Muscle of arm (tissue), 1 donor: ENCODE measurements at regions not wholly inside any gene's neighbourhood (a gene's known extent, or its start where the extent isn't known, plus 50 kb on each side); places are given as distances from the start of the nearest gene placed in this dataset.
"Not testable (repeated sequence)": the region's sequence is repeated elsewhere in the genome, so short reads cannot be mapped to it uniquely, and the experiment has no call there.

Experiments used
- DNase-seq: peaks from one replicate; pipeline ENCODE4 v3.0.0-alpha.2; 2013

GRCh38 chr1:43042773-43043457, 84.2 kb upstream of the SLC2A1 start:
- DNase-seq, result no peak

DNA sequence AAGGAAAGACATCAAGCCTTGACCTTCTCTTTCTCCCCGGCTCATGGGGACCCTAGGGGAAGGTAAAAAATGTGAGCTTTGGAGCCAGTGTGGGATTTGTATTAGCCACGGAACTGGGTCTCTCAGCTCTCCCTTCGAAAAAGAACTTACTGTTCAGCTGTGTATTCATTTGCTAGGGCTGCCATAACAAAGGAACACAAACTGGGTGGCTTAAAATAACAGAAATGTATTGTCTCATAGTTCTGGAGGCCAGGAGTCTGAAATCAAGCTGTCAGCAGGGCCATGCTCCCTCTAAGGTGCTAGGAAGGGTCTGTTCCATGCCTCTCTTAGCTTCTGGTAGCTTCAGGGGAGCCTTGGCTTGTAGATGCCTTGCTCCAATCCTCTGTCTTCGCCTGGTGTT, 83.5 kb upstream of the SLC2A1 start:
- no peak for DNase-seq

- no peak for DNase-seq
Measured at GRCh38 chr1:43041591-43041990, 82.9 kb upstream of the SLC2A1 start.

DNA sequence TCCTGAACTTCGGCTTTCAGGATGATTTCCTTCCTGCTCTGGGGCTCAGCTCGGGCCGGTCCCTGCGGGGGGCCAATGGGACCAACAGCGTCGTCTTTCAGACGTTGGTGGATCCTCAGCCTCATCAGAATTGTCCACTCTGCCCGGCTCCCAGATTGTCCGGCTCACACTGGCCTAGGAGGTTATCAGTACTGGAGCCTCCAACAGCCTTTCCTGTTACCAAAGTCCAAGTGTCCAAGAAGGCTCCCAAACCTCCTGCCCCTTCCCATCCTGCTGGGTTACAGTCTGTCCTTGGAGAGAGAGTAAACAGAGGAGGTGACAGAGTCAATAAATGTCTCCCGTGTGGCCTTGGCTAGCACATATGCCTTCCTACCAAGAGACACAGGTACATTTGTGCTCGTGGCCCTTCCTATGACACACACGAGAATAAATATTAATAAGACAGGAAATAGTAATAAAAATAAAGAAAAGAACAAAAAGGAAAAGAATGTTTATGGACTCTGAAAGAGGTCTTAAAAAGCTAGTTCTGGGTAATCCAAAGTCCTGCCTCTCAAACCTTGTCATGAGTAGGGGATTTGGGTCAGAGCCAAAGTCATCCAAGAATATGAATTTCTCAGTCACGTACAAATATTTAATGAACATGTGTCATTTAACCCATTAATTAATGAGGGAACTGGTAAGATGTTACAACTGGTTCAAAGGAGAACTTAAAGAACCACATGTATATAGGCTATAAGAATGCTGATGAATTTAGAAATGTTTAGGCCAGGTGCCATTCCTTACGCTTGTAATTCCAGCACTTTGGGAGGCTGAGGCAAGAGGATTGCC, 80.8 kb upstream of the SLC2A1 start:
- no peak for DNase-seq

DNA sequence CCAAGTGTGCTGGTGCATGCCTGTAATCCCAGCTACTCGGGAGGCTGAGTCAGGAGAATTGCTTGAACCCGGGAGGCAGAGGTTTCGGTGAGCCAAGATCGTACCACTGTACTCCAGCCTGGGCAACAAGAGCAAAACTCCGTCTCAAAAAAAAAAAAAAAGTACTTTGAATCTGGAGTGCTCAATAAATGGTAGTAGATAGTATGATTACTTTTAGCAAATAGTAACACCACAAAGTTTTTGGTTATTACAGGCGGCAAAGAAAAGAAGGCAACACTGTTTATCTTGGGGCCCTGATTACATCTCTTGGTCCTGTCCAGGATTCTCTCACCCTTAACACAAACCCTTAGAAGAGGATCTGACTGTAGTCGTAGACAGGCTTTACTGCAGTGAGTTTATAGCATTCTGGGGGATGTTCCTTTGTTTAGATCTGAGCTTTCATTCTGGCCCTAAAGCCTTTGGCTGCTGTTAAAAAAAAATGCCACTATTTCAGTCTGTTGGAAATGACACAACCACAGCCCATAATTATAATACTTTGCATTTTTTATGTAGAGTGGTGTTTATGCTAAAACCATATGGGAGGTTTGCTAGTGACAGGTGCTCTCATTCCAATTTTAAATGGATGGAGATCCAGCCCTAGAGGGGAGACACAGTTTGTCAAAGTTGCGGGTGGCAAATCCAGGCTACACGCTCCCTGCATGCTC, 79.7 kb upstream of the SLC2A1 start:
- DNase-seq, result no peak

- DNase-seq, result no peak
Measured at GRCh38 chr1:43037466-43037865, 78.8 kb upstream of the SLC2A1 start.

DNA sequence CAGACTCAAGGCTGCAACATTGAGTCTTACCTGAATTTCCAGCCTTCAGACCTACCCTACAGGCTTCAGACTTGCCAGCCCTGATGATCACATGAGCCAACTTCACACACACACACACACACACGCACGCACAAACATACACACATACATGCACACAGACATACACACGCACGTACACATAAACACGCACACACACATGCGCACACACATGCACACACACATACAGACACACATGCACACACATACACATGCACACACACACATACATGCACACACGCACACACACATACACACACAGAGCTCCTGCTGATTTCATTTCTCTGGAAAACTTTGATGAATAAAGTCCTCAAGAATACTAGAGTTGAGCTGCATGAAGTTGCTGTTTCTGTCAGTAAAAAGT, 78.3 kb upstream of the SLC2A1 start:
- no peak for DNase-seq

- no peak for DNase-seq
Measured at GRCh38 chr1:43035821-43036741, 77.4 kb upstream of the SLC2A1 start.

- DNase-seq, result no peak
Measured at GRCh38 chr1:43034778-43035177, 76.1 kb upstream of the SLC2A1 start.

DNA sequence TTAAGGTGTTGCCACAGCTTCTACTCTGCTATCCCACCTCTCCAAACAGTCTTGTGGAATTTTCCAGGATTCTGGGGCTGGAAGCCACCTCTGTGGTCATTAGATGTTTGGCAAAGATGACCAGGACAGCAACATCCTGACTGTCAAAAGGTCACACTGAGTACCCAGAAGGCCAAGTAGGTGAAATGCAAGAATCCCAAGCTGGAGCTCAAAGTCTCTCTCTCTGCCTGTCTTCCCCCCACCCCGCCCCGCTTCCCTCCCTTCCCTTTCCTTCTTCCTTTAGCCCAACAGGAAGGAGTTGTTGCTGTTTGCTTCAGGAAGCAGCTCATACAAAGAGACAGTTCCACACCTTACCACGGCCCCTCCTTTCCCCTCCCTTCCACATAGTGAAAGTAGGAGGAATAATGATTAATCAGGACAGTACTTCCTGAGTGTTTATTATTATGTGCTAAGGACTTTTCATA, 75.6 kb upstream of the SLC2A1 start:
- DNase-seq, result no peak

- DNase-seq, result no peak
Measured at GRCh38 chr1:43031316-43032203, 72.9 kb upstream of the SLC2A1 start.

GRCh38 chr1:43024905-43025304, 66.2 kb upstream of the SLC2A1 start:
- DNase-seq, result no peak

DNA sequence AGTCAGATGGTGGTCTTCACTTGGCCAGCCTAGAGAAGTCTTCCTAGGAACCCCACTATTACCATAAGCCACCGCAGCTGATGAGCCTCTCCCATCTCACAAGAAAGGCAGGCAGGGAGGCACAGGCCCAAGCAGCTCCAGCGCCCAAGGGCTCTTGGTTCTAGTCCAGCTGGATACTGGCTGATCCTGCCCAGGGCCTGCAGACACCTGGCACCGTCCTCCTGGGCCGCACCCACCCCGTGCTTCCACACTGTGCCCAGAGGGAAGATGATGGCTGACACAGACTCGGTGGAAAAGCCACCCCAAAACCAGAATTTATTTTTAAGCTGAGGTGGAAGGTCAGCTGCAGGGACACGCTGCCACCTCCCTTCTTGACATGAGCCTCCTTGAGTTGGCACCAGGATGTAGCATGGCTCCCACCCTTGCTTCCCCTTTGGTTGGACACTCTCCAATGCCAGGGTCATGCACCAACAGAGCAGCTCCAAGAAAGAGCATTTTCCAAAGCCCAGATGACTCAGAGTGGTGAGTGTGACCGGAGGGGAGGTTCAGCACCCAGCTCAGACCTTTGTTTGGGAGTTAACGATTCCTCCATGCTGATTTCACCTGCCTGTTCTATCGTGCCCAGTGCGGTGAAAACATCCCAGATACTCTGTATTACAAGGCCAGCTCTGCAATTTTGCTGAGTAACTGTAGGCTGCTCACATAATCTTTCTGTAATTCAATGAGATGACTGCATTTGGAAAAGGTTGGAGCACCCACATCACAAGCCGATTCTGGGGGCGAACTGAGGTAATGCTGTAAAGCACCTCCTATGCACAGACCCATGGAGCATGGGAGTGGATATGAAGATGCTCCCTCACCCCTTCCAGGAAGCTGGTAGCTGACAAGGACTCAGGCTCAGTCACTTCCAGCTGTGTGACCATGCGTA, 63.1 kb upstream of the SLC2A1 start:
- no peak for DNase-seq

DNA sequence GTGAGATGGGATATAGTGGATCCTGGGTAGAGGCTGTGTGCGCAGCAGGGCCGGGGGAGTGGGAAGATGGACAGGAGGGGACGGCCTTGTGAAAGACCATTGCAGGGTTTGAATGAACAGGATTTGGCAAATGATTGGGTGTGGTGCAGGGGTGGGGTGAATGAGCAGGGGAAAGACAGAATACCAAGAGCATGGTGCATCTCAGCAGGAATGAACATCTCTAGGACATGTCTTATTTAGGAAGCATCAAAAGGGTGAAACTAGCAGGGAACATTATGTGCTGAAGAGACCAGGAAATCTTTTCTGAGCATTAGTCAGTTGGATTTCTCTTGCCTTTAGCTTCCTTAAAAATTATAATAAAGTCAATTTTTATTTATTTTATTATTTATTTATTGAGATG, 60.6 kb upstream of the SLC2A1 start:
- no peak for DNase-seq

GRCh38 chr1:43018121-43018520, 59.5 kb upstream of the SLC2A1 start:
- no peak for DNase-seq

DNA sequence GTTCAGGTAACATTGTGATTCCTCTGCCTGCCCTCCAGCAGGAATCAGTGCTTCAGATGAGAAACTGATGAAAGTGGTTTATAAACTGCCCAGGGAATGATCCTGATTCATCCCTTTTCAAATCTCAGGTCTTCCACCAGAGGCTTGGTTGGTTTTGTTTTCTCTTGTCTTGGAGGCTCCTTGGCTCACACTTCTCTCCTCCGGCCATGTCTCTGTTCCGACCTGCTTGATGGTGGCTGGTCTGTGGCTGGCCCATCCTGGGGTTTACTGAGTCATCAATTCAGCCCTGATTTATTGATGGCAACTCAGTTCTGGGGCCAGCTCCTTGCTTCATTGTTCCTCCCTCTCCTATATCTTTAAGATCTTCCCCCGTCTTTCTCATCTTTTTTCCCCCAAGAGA, 56.6 kb upstream of the SLC2A1 start:
- no peak for DNase-seq

DNA sequence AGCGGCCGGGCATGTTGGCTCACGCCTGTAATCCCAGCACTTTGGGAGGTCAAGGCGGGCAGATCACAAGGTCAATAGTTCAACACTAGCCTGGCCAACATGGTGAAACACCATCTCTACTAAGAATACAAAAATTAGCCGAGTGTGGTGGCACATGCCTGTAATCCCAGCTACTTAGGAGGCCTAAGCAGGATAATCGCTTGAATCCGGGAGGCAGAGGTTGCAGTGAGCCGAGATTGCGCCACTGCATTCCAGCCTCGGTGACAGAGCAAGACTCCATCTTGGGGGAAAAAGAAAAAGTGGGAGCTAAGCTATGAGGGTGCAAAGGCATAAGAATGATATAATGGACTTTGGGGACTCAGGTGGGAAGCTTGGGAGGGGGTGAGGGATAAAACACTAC, 55.9 kb upstream of the SLC2A1 start:
- not testable (repeated sequence) for DNase-seq

GRCh38 chr1:43011020-43011419, 52.4 kb upstream of the SLC2A1 start:
- no peak for DNase-seq

- DNase-seq, result no peak
Measured at GRCh38 chr1:43009274-43009673, 50.6 kb upstream of the SLC2A1 start.
